Fibroblast of pulmonary artery (primary cell): ENCODE measurements at regions not wholly inside any gene's neighbourhood (a gene's known extent, or its start where the extent isn't known, plus 50 kb on each side); places are given as distances from the start of the nearest gene placed in this dataset.

ENCODE experiments used
- DNase-seq: peaks from one replicate; pipeline ENCODE4 v3.0.0-alpha.2; 2010; ENCODE audit warnings: low read depth
- H3K4me3 ChIP-seq: replicated peaks from 2 replicates; pipeline ENCODE4 v1.5.1; 2011; ENCODE audit warnings: low read depth, mild to moderate bottlenecking, control low read depth, low read length, moderate library complexity
- CTCF ChIP-seq: IDR thresholded peaks from 2 replicates; pipeline ENCODE4 v1.5.1; 2011; ENCODE audit warnings: mild to moderate bottlenecking, control low read depth, low read length, inconsistent platforms; ENCODE audit errors: missing control alignments

GRCh38 chr6:137745321-137745720 lies 121.7 kb upstream of the TNFAIP3 start:
- no peak for TF ChIP-seq CTCF
- no peak overlapping the region for H3K4me3 ChIP-seq
- DNase-seq: no peak

DNA sequence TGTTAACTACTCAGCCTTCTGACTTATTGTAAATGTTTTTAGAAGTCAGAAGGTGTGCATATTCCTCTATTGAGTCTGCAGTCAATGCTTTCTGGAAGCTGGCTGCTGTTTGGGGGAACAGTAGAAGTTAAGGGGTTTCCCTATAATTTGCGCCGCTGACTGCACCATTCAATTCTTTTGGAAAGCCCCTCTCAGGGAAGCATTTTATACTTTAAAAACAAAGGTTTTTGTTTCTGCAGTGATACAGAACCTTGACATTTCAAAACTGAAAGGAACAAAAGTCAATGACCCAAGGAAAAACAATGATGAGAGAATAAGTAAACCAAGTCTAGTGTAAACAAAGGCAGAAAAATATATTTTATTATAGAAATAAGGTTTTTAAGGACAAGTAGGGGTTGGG lies 120.8 kb upstream of the TNFAIP3 start:
- no peak for DNase-seq
- no peak for TF ChIP-seq CTCF
- H3K4me3 ChIP-seq: no peak overlapping the region

DNA sequence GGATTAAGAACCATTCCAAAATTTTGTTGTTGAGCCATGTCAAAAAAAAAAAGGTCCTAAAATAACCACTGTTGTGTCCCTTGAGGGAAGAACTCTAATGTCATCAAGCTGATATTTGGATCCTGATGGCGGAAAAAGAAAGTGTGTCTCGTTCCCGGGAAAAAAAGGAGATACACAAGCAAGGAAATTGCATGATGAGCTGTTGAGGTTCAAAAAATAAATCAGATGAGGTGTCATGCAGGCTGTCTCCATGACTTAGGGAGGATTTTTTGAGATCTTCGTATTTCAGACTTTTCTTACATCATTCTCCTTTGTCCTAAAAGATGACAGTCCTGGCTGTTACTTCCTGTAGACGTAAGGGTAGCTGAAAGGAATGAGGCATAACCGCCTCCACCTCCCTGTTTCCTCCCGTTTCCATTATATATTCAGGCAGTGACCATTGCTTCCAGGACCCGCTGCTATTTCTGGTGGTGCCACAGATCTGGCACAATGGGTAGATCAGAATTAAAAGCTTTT lies 117.3 kb upstream of the TNFAIP3 start:
- TF ChIP-seq CTCF: no peak
- no peak overlapping the region for H3K4me3 ChIP-seq
- DNase-seq: peak; percentile 76

DNA sequence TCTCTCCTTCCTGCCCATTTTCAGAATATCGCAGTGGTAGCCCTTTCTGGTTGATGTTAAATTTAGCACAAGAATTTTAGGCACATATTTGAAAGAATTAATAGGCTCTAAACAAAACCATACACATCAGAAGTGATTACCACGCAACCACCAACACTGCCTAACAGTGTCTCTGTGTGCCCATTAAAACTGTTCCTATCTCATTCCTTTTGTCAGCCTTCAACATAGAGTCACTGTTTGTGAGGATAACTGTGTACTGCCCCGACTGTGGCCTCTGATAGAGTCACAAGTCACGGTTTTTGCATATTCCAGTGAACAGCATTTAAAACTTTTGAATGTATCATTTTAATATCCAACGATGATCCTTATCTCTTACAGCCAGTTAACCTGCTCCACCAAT lies 116.8 kb upstream of the TNFAIP3 start:
- H3K4me3 ChIP-seq: no peak overlapping the region
- no peak for TF ChIP-seq CTCF
- DNase-seq: no peak

DNA sequence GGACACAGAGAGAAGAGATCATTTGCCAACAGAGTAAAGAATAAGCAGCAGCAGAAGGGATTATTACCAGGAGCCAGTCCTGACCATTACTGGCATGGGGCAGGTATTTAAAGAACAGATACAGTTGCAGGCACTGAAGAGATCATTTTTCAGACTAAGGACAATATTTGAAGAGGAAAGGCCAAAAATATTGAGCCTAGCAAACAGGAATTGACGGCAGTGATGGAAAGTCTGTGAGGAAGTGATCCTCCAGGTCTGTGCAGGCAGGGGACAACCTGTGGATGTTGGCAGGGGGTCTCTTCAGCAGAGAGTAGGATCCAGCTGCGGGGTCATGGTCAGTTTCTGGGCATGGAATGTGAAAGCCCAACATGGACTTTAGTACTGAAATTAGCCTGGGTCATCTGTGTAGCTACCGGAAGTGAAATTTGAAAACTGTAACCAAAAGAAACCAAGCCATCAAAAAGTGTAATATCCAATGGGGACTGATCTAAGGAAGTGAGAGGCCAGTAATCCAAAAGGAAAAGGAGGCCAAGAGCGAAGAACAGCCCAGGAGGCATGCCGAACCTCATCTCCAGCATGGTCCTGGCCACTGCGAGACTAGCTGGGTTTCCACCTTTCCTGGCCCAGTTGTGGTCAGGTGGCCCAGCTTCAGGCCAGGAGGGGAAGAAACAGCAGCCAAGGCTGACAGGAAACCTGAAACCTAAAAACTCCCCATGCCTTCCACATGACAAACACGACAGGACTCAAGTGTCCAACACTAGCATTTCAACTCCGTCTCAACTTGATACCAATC lies 115.1 kb upstream of the TNFAIP3 start:
- no peak for TF ChIP-seq CTCF
- no peak overlapping the region for H3K4me3 ChIP-seq
- DNase-seq: no peak

DNA sequence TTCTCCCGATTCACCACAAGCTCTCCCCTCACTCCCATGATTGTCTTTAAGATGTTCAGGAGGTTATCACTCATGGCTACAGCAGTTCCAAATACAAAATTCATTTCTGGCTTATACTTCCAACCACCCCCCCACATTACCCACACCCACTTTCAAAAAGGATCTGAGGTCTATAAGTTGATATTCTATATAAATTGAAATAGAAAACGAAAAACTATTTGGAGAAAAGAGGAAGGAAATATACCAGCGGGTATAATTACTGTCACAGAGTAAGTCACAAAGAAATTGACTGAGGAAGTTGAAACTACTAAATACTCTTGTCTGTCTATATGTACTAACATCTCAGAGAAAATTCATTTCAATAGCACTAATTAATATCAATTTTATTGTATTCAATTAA lies 112.7 kb upstream of the TNFAIP3 start:
- H3K4me3 ChIP-seq: no peak overlapping the region
- no peak for DNase-seq
- TF ChIP-seq CTCF: no peak

DNA sequence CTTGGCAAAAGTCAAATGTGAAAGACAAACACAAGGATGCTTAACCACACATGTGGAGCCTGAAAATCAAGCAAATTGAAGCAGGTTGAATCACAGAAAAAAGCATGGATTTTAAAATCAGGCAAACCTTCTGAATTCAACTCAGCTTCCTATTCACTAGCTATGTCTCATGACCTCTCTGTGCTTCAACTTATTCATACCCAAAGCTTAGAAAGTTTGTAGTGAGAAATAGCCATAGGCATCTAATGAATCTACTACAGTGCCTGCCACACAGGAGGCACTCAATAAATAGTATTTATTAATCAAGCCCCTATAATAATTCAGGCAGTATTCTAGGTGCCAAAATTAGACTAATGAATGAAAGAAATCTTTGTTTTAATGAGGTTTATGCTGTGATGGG lies 112.2 kb upstream of the TNFAIP3 start:
- no peak for TF ChIP-seq CTCF
- no peak overlapping the region for H3K4me3 ChIP-seq

More for the DNA sequence above, 112.2 kb upstream of the TNFAIP3 start:
- DNase-seq: no peak
